ENCODE measurements at regions not wholly inside any gene's neighbourhood (a gene's known extent, or its start where the extent isn't known, plus 50 kb on each side); places are given as distances from the start of the nearest gene placed in this dataset.

DNA sequence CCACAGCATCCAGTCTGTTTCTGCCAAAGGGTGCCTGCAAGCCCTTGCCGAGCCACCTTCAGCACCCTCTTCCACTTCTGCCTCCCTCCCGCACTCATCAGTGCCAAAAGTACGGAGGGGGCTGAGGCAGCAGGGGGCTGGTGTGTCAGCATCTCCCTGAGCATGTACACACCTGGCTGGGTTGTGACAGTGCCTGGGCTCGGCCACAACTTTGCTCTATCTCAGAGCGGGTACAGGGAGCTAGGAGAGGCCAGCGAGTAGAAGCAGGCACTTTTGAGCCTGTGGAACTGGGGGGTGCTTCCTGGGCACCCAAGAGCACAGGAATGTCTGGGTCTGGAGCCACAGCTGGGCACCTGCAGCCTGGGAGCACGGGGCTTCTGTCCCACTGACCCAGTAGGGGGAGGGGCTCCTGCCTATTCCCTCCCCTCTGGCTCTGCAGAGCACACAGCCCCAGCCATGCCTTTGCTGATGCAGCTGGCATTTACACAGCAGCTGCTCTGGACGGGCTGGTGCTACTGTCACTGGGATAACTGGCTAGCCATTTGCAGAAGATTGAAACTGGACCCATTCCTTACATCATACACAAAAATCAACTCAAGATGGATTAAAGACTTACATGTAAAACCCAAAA is 319.8 kb upstream of the RRP15 start:
- TF ChIP-seq, protein P1, sequence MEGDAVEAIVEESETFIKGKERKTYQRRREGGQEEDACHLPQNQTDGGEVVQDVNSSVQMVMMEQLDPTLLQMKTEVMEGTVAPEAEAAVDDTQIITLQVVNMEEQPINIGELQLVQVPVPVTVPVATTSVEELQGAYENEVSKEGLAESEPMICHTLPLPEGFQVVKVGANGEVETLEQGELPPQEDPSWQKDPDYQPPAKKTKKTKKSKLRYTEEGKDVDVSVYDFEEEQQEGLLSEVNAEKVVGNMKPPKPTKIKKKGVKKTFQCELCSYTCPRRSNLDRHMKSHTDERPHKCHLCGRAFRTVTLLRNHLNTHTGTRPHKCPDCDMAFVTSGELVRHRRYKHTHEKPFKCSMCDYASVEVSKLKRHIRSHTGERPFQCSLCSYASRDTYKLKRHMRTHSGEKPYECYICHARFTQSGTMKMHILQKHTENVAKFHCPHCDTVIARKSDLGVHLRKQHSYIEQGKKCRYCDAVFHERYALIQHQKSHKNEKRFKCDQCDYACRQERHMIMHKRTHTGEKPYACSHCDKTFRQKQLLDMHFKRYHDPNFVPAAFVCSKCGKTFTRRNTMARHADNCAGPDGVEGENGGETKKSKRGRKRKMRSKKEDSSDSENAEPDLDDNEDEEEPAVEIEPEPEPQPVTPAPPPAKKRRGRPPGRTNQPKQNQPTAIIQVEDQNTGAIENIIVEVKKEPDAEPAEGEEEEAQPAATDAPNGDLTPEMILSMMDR (IDR thresholded peaks at IDR 0.05; ENCODE audit: low read depth, low read length): no peak
- TF ChIP-seq EZH2phosphoT487 (IDR thresholded peaks at IDR 0.05; ENCODE audit: low read depth): no peak
